K562 (cell line): ENCODE measurements at regions not wholly inside any gene's neighbourhood (a gene's known extent, or its start where the extent isn't known, plus 50 kb on each side); places are given as distances from the start of the nearest gene placed in this dataset.

Source experiments
- ATAC-seq: fragments of 200-7000 bp; cut with Tn5 transposase; 3 replicates; pipeline ENCODE4 v1.9.1; 2020; ENCODE audit warnings: moderate library complexity
- BruUV-seq: library from RNA; stranded (reverse); fragments of 400-500 nt; replicated peaks from 2 replicates; lab custom pipeline; 2021; lab: Mats Ljungman, UMichigan
- CTCF ChIA-PET: fragments of 300-600 bp; formaldehyde crosslinking; extraction: SDS; loops from one replicate; lab custom pipeline; 2021; ENCODE audit warnings: low intra/inter-chr PET ratio; lab: Yijun Ruan, JAX
- POLR2A ChIA-PET: fragments of 300-600, 350-650 bp; sonication (Branson Sonifier 250); formaldehyde crosslinking; extraction: SDS; loops from one replicate; lab custom pipeline; 2021; ENCODE audit warnings: antibody characterized with exemption, inconsistent platforms; lab: Yijun Ruan, JAX
- DNase-seq, 4 experiments: peaks; one replicate each; pipeline versions ENCODE4 v3.0.0 to v3.0.0-alpha.2; 2011 to 2018; ENCODE audit warnings: low spot score in 3 of 4, mixed read lengths in 3 of 4; ENCODE audit errors: extremely low read depth in 1 of 4
- FAIRE-seq: peaks from 2 replicates; lab custom pipeline; 2011; peaks lifted over from hg19 to GRCh38; lab: Jason Lieb, UNC
- H2AFZ ChIP-seq: 2 replicates; pipeline ENCODE4 v1.6.0; 2011; ENCODE audit warnings: low read depth, low read length, control low read depth, inconsistent platforms
- H3K27ac ChIP-seq: fragments of 200-600 bp; 3 replicates; pipeline ENCODE4 v1.8.0; 2011; ENCODE audit warnings: low read depth, mild to moderate bottlenecking, control low read depth, inconsistent platforms, low read length, moderate library complexity, mixed read lengths; ENCODE audit errors: extremely low read depth
- H3K27me3 ChIP-seq, 2 experiments: fragments of 300-600 bp in 1 of 2; 2 replicates in 1 of 2; 3 replicates in 1 of 2; pipeline versions ENCODE4 v1.6.0 to v1.8.0; 2011; ENCODE audit warnings: inconsistent platforms in 2 of 2, low read length in 2 of 2, mild to moderate bottlenecking in 1 of 2, mixed read lengths in 1 of 2, moderate library complexity in 1 of 2; ENCODE audit not compliant: control insufficient read depth in 2 of 2, insufficient read depth in 2 of 2
- H3K36me3 ChIP-seq: fragments of 300-600 bp; 3 replicates; pipeline ENCODE4 v1.8.0; 2011; ENCODE audit warnings: mild to moderate bottlenecking, low read length, inconsistent platforms; ENCODE audit not compliant: control insufficient read depth, insufficient read depth
- H3K4me1 ChIP-seq, 2 experiments: fragments of 200-600 bp in 1 of 2; replicated peaks in 1 of 2; 2 replicates in 1 of 2; 3 replicates in 1 of 2; pipeline versions ENCODE4 v1.5.1 to v1.8.0; 2011; ENCODE audit warnings: inconsistent platforms in 2 of 2, low read length in 2 of 2, mild to moderate bottlenecking in 1 of 2, mixed read lengths in 1 of 2, moderate library complexity in 1 of 2; ENCODE audit not compliant: control insufficient read depth in 2 of 2, insufficient read depth in 2 of 2
- H3K4me2 ChIP-seq: 2 replicates; pipeline ENCODE4 v1.6.1; 2011; ENCODE audit warnings: low read length, control low read depth, inconsistent platforms, mixed read lengths; ENCODE audit not compliant: insufficient read depth
- H3K4me3 ChIP-seq: fragments of 200-600 bp; sonication (generic), shearing (Covaris generic); 2 replicates; pipeline ENCODE4 v1.5.1; 2016; ENCODE audit warnings: control low read depth, inconsistent platforms
- H3K79me2 ChIP-seq: fragments of 200-600 bp; 3 replicates; pipeline ENCODE4 v1.8.0; 2011; ENCODE audit warnings: low read length, inconsistent platforms; ENCODE audit not compliant: control insufficient read depth, insufficient read depth
- H3K9ac ChIP-seq, 2 experiments: 2 replicates each; pipeline versions ENCODE4 v1.6.0 to v1.6.1; 2011; ENCODE audit warnings: low read depth in 2 of 2, low read length in 2 of 2, control low read depth in 1 of 2, inconsistent platforms in 1 of 2, mild to moderate bottlenecking in 1 of 2, mixed read lengths in 1 of 2; ENCODE audit not compliant: insufficient read depth in 1 of 2
- H3K9me1 ChIP-seq: one replicate; pipeline ENCODE4 v1.6.0; 2011; ENCODE audit warnings: inconsistent platforms, mild to moderate bottlenecking, low read length, moderate library complexity; ENCODE audit not compliant: control insufficient read depth, insufficient read depth
- H3K9me3 ChIP-seq: replicated peaks from 2 replicates; pipeline ENCODE4 v1.5.1; 2011; ENCODE audit warnings: low read depth, low read length, inconsistent platforms; ENCODE audit not compliant: control insufficient read depth, insufficient read depth
- H4K20me1 ChIP-seq: replicated peaks from 2 replicates; pipeline ENCODE4 v1.6.1; 2011; ENCODE audit warnings: low read length, inconsistent platforms, mixed read lengths; ENCODE audit not compliant: control insufficient read depth, insufficient read depth
- ATF7 ChIP-seq: fragments of 450-650 bp; IDR thresholded peaks from 2 replicates; pipeline ENCODE4 v1.7.1; 2014; ENCODE audit warnings: mild to moderate bottlenecking, moderate library complexity
- KLF10 ChIP-seq: fragments of 250-450 bp; sonication (Bioruptor Pico); IDR thresholded peaks from 2 replicates; pipeline ENCODE4 v1.6.1; 2021; ENCODE audit warnings: matching md5 sums
- NFE2 ChIP-seq: IDR thresholded peaks from 2 replicates; pipeline ENCODE4 v1.6.1; 2014; ENCODE audit warnings: antibody characterized with exemption, low read depth
- SIN3B ChIP-seq: fragments of 450-650 bp; IDR thresholded peaks from 2 replicates; pipeline ENCODE4 v1.6.1; 2017; ENCODE audit warnings: low read depth, mild to moderate bottlenecking, moderate library complexity
- ZNF175 ChIP-seq: fragments of 200-800 bp; sonication (Bioruptor generic); IDR thresholded peaks from 2 replicates; pipeline ENCODE4 v1.6.1; 2016; ENCODE audit warnings: low read depth, mild to moderate bottlenecking, missing genetic modification characterization, missing compliant biosample characterization
- ZNF717 ChIP-seq: fragments of 250-450 bp; sonication (Bioruptor Pico); IDR thresholded peaks from 2 replicates; pipeline ENCODE4 v1.5.0; 2021
- WGBS: fragments of 100-300 bp; shearing (Covaris generic); methylation state at CpG from one replicate; pipeline ENCODE4 v1.1.6; 2016; ENCODE audit warnings: low coverage, mixed read lengths; ENCODE audit not compliant: insufficient coverage; ENCODE audit errors: missing lambda C conversion rate; 5-methylcytosine and 5-hydroxymethylcytosine counted together
- in situ Hi-C: fragments of 300-500 bp; cut with MboI; formaldehyde crosslinking; loops from 4 replicates; pipeline ENCODE4 v1.15.0; 2018; ENCODE audit warnings: inconsistent platforms, mixed read lengths
- intact Hi-C: fragments of 100-400 bp; cut with micrococcal nuclease; formaldehyde crosslinking; loops from 2 replicates; pipeline ENCODE4 v1.14.2; 2022
- TF ChIP-seq, protein P1 (sequence below): fragments of 450-650 bp; formaldehyde crosslinking; IDR thresholded peaks from 2 replicates; pipeline ENCODE4 v1.4.0; 2020; ENCODE audit warnings: mild to moderate bottlenecking
- TF ChIP-seq, protein P2 (sequence below): sonication (generic); formaldehyde crosslinking; IDR thresholded peaks from 2 replicates; pipeline ENCODE4 v1.8.1; 2023; ENCODE audit warnings: mild to moderate bottlenecking, missing genetic modification reagents, moderate library complexity
- TF ChIP-seq, protein P3 (sequence below): fragments of 250-450 bp; sonication (Bioruptor Pico); IDR thresholded peaks from 2 replicates; pipeline ENCODE4 v1.5.0; 2021; ENCODE audit warnings: mild to moderate bottlenecking, borderline replicate concordance
- TF ChIP-seq, protein P4 (sequence below): sonication (generic); IDR thresholded peaks from 2 replicates; pipeline ENCODE4 v1.6.1; 2016

DNA sequence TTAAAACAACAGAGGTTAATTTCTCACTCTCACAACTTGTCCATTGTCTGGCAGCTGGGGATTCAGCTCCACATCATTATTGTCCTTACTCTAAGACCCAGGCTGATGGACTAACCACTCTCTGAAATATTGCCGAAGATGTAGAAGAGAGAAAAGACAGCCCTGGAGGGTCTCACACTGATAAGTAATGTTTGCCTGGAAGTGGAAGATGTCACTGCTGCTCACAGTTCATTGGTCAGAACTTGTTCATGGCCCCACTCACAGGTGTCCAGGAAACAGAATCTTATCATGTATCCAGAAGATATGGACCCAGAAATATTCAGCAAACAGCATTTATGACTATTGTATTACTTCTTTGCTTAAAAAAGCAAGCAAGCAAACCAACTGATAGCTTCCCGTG is 62.2 kb upstream of the LPP start (continued):
- TF ChIP-seq SIN3B, result no peak
- TF ChIP-seq, protein P1, sequence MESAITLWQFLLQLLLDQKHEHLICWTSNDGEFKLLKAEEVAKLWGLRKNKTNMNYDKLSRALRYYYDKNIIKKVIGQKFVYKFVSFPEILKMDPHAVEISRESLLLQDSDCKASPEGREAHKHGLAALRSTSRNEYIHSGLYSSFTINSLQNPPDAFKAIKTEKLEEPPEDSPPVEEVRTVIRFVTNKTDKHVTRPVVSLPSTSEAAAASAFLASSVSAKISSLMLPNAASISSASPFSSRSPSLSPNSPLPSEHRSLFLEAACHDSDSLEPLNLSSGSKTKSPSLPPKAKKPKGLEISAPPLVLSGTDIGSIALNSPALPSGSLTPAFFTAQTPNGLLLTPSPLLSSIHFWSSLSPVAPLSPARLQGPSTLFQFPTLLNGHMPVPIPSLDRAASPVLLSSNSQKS (CRISPR knock-in tag), result no peak
- TF ChIP-seq, protein P2, sequence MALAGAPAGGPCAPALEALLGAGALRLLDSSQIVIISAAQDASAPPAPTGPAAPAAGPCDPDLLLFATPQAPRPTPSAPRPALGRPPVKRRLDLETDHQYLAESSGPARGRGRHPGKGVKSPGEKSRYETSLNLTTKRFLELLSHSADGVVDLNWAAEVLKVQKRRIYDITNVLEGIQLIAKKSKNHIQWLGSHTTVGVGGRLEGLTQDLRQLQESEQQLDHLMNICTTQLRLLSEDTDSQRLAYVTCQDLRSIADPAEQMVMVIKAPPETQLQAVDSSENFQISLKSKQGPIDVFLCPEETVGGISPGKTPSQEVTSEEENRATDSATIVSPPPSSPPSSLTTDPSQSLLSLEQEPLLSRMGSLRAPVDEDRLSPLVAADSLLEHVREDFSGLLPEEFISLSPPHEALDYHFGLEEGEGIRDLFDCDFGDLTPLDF (CRISPR knock-in tag), result no peak
- TF ChIP-seq ZNF717 (CRISPR knock-in tag), result no peak
- TF ChIP-seq ATF7, result no peak

DNA sequence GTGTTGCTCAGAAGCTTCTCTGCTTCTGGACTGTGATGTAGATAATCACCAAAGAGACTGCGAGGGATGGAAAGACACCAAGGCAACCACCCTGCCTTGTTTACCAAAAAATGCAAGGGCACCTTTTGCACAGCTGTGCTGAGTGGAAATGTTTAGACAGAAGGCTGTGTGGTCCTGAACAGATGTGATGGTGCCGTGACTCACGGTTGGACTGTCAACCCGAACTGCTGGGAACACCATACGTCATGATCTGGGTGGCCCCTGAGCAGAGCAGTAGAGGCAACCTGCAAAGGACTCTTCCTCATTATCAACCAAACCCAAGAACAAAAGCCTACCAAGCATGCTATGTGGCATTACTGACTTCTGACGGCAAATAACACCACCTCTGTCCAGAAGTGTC is 61.3 kb upstream of the LPP start:
- 0% methylated on average over 6 of the region's 6 CpGs for WGBS
- Histone ChIP-seq H2AFZ (no peak overlapping the region), H3K4me2 (no peak overlapping the region)

More for the DNA sequence above, 61.3 kb upstream of the LPP start:
- ChIA-PET CTCF (no interaction called here), POLR2A (no interaction called here)
- Histone ChIP-seq H3K27me3 (no peaks in the 10 kb centered on the region), H3K36me3 (no peaks in the 10 kb centered on the region), H3K9me3 (no peaks in the 10 kb centered on the region), H4K20me1 (no peaks in the 10 kb centered on the region), H3K9ac (no peak overlapping the region), H3K9me1 (no peaks in the 10 kb centered on the region), H3K4me3 (no peak overlapping the region), H3K27ac (no peak overlapping the region), H3K79me2 (no peaks in the 10 kb centered on the region), H3K4me1 (no peaks in the 10 kb centered on the region)
- TF ChIP-seq, protein P3, sequence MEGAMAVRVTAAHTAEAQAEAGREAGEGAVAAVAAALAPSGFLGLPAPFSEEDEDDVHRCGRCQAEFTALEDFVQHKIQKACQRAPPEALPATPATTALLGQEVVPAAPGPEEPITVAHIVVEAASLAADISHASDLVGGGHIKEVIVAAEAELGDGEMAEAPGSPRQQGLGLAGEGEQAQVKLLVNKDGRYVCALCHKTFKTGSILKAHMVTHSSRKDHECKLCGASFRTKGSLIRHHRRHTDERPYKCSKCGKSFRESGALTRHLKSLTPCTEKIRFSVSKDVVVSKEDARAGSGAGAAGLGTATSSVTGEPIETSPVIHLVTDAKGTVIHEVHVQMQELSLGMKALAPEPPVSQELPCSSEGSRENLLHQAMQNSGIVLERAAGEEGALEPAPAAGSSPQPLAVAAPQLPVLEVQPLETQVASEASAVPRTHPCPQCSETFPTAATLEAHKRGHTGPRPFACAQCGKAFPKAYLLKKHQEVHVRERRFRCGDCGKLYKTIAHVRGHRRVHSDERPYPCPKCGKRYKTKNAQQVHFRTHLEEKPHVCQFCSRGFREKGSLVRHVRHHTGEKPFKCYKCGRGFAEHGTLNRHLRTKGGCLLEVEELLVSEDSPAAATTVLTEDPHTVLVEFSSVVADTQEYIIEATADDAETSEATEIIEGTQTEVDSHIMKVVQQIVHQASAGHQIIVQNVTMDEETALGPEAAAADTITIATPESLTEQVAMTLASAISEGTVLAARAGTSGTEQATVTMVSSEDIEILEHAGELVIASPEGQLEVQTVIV (CRISPR knock-in tag), result no peak
- TF ChIP-seq NFE2 (no peak), ZNF175 (CRISPR knock-in tag) (no peak), KLF10 (CRISPR knock-in tag) (no peak)
- TF ChIP-seq, protein P4, sequence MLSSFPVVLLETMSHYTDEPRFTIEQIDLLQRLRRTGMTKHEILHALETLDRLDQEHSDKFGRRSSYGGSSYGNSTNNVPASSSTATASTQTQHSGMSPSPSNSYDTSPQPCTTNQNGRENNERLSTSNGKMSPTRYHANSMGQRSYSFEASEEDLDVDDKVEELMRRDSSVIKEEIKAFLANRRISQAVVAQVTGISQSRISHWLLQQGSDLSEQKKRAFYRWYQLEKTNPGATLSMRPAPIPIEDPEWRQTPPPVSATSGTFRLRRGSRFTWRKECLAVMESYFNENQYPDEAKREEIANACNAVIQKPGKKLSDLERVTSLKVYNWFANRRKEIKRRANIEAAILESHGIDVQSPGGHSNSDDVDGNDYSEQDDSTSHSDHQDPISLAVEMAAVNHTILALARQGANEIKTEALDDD, result no peak
- in situ Hi-C loops (no loop called here), intact Hi-C loops (no loop called here)
- no peak for ATAC-seq
- FAIRE-seq, result no peak
- DNase-seq, result no peak
- BruUV-seq, result no TSS peak
